Mucosa of stomach (tissue), 1 donor: ENCODE measurements at regions not wholly inside any gene's neighbourhood (a gene's known extent, or its start where the extent isn't known, plus 50 kb on each side); places are given as distances from the start of the nearest gene placed in this dataset.
A peak's percentile ranks its signal among the peaks of the same experiment; 100 is the strongest.

Experiments used
- H3K27me3 ChIP-seq: one replicate; pipeline ENCODE4 v1.7.0; 2013; ENCODE audit warnings: mild to moderate bottlenecking, low read length; ENCODE audit not compliant: control insufficient read depth, insufficient read depth
- H3K36me3 ChIP-seq: one replicate; pipeline ENCODE4 v1.7.0; 2013; ENCODE audit warnings: low read length; ENCODE audit not compliant: control insufficient read depth, insufficient read depth
- H3K4me1 ChIP-seq: one replicate; pipeline ENCODE4 v1.7.0; 2013; ENCODE audit warnings: mild to moderate bottlenecking, low read length; ENCODE audit not compliant: control insufficient read depth, insufficient read depth
- H3K4me3 ChIP-seq: one replicate; pipeline ENCODE4 v1.7.0; 2013; ENCODE audit warnings: low read length
- H3K9ac ChIP-seq: one replicate; pipeline ENCODE4 v1.7.0; 2013; ENCODE audit warnings: mild to moderate bottlenecking, low read length, moderate library complexity
- H3K9me3 ChIP-seq: one replicate; pipeline ENCODE4 v1.7.0; 2013; ENCODE audit warnings: mild to moderate bottlenecking, low read length, moderate library complexity; ENCODE audit not compliant: control insufficient read depth
- donor health status: Pancreatic carcinoma.

DNA sequence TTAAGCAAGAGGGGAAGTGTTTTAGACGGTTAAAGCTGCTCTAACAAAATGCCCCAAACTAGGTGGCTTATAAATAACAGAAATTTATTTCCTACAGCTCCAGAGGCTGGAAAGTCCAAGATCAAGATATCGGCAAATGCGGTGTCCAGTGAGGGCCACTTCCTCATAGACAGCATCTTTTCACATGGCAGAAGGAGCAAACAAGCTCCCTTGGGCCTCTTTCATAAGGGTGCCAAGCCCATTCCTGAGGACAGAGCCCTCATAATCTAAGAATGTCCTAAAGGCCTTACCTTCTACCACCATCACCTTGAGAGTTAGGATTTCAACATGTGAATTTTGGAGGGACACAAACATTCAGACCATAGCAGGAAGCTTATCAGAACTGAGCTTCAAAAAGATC, 57.3 kb upstream of the PPP1CB start:
- H3K27me3 ChIP-seq, result no peaks in the 10 kb centered on the region
- no peak overlapping the region for H3K9ac ChIP-seq
- peaks cover 24% of the 10 kb centered on the region for H3K4me1 ChIP-seq
- H3K36me3 ChIP-seq, result no peaks in the 10 kb centered on the region
- no peak overlapping the region for H3K4me3 ChIP-seq
- H3K9me3 ChIP-seq, result no peaks in the 10 kb centered on the region

DNA sequence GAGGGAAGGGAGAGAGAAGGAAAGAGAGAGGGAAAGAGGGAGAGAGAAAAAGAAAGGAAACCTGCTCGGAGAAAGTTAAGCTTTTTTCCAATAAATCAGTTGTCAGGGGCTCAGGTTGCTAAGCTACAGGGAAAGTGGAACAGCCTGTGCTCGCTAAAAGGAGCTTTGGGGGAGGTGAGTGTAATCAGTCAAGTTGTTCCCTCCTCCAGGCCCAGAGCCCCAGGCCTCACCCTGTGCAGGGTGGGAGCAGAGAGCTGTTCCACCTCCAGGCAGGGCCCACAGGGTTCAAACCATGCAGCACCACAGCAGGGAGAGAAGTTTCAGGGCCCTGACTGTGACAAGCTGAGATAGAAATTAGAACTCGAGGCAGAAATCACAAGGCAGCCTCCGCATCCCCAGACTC, 56.4 kb upstream of the PPP1CB start:
- peaks cover 24% of the 10 kb centered on the region for H3K4me1 ChIP-seq
- no peaks in the 10 kb centered on the region for H3K36me3 ChIP-seq
- H3K9ac ChIP-seq, result peak overlapping the region; percentile 29
- H3K4me3 ChIP-seq, result no peak overlapping the region
- no peaks in the 10 kb centered on the region for H3K27me3 ChIP-seq
- H3K9me3 ChIP-seq, result no peaks in the 10 kb centered on the region

DNA sequence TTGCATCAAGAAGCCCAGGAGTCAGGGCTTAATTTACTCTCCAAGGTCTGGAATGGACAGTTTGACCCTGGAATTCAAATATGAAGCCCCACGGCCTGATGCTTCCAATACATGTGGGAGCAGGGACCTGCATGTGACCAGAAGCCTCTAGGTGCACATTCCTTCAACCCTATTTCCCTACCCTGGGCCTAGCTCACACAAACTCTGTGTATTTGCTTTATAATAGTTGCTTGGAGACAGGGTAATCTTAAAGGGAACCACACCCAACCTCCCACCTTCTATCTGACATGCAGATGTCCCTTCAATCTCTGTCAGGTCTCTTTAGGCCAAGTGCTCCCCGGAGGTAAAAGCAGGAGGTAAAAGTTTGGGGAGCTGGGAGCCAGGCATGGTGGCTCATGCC, 55.4 kb upstream of the PPP1CB start:
- peaks cover 24% of the 10 kb centered on the region for H3K4me1 ChIP-seq
- no peaks in the 10 kb centered on the region for H3K9me3 ChIP-seq
- no peak overlapping the region for H3K9ac ChIP-seq
- H3K4me3 ChIP-seq, result no peak overlapping the region
- H3K36me3 ChIP-seq, result no peaks in the 10 kb centered on the region
- H3K27me3 ChIP-seq, result no peaks in the 10 kb centered on the region

DNA sequence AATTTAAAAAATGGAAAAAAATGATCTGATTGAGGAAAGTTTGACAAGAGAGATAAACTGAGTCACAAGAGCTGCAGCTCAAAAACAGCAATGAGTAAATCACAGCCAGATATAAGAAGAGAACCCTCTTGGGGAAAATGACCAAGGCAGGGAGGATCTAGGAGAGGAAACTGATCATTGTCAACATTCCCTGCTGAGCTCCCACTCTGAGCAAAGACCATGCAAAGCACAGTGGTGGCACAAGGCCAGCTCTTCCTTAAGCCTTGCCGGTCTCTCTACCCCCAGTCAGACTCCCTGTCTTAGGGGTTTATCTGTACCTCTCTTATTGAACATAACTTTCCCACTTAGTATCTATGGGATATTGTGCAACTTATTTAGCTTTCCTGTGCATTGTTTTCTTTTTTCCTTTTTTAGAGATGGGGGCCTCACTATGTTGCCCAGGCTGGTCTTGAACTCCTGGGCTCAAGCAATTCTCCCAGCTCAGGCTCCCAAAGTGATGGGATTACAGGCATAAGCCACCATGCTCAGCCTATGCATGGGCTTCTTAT, 54.0 kb upstream of the PPP1CB start:
- no peaks in the 10 kb centered on the region for H3K36me3 ChIP-seq
- H3K9me3 ChIP-seq, result no peaks in the 10 kb centered on the region
- peaks cover 13% of the 10 kb centered on the region for H3K4me1 ChIP-seq
- H3K9ac ChIP-seq, result no peak overlapping the region
- H3K4me3 ChIP-seq, result no peak overlapping the region
- H3K27me3 ChIP-seq, result no peaks in the 10 kb centered on the region

DNA sequence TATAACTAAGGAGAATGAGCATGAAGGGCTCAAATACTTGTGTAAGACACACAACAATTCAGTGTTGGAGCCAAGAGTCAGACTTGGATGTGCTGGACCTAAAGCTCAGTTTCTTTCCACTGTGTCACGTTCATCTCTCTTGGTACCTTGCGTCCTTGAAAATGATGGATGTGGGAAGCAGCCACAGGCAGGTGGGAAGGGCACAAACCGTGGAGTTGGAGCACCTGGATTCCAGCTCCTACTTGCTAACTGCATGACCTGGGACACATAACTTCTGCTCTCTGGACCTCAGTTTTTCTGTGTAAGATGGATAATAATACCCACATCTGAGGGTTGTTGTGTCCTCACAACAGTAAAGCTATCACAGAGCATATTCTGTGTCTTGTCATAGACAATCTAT, 53.1 kb upstream of the PPP1CB start:
- Histone ChIP-seq H3K4me3 (no peak overlapping the region), H3K27me3 (no peaks in the 10 kb centered on the region), H3K9ac (no peak overlapping the region), H3K36me3 (no peaks in the 10 kb centered on the region), H3K4me1 (peaks cover 12% of the 10 kb centered on the region), H3K9me3 (no peaks in the 10 kb centered on the region)
